Lower lobe of right lung (tissue), 2 donors: ENCODE measurements at regions not wholly inside any gene's neighbourhood (a gene's known extent, or its start where the extent isn't known, plus 50 kb on each side); places are given as distances from the start of the nearest gene placed in this dataset.

Experiments used
- ATAC-seq, 2 donors: fragments of 200-7000 bp; cut with Tn5 transposase; one replicate each; pipeline ENCODE4 v1.9.1; 2020 to 2022; ENCODE audit warnings: mild to moderate bottlenecking in 2 of 2, moderate library complexity in 2 of 2
- DNase-seq: peaks from one replicate; pipeline ENCODE4 v3.0.0-alpha.2; 2020
- H3K27ac ChIP-seq: fragments of 200-600 bp; one replicate; pipeline ENCODE4 v1.8.0; 2022
- H3K27me3 ChIP-seq: fragments of 200-600 bp; one replicate; pipeline ENCODE4 v1.8.0; 2022; ENCODE audit warnings: low read depth
- H3K36me3 ChIP-seq: fragments of 200-600 bp; one replicate; pipeline ENCODE4 v1.8.0; 2022; ENCODE audit warnings: mild to moderate bottlenecking
- H3K4me1 ChIP-seq: fragments of 200-600 bp; one replicate; pipeline ENCODE4 v1.8.0; 2022
- H3K4me3 ChIP-seq: fragments of 200-600 bp; one replicate; pipeline ENCODE4 v1.8.0; 2022; ENCODE audit warnings: mild to moderate bottlenecking
- H3K9me3 ChIP-seq: fragments of 200-600 bp; one replicate; pipeline ENCODE4 v1.8.0; 2022
- intact Hi-C: fragments of 100-400 bp; cut with DNase I; formaldehyde crosslinking; loops from one replicate; pipeline ENCODE4 v1.11.0; 2022
- TF ChIP-seq, protein P1 (sequence below): fragments of 200-600 bp; IDR thresholded peaks from one replicate; pipeline ENCODE4 v1.8.0; 2022; ENCODE audit warnings: antibody characterized with exemption, mild to moderate bottlenecking
- donor health status: DM: no; HTN: yes; CAD: no; lungs with severe emphysema.

DNA sequence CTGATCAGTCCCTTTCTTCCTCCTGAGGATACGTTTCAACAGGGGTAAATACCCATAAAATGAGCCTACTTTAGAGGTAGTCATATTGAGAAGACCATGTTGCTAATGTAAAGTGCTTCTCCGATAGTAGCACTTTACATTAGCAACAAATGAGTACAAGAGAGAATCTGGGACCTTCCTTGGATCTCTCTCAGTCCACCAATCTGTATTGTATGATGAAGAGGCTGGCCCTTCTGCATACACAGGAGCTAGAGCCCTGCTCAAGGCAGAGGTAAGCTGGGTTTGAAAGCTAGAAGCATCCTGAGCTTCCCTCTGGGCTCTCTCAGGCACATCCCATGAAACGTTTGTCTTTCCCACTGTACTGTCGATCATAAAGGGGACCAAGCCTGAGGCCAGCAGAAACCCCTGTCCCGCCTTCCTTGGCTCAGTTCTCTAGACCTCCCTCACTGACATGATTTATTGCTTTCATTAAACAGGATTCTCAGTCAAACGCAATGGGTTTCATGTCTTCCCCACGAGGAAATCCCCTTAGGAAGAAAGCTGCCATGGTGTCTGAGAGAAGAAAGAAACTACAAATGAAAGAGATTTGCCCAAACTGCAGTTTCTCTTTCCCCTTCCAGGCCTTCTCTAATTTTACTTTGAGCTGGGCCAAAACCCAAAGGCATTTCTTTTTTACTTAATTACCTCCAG is 62.8 kb upstream of the BCAR3 start:
- DNase-seq (no peak), ATAC-seq (no peak)
- intact Hi-C loops, result no loop called here
- H3K27ac ChIP-seq, result no peak overlapping the region
- TF ChIP-seq, protein P1, sequence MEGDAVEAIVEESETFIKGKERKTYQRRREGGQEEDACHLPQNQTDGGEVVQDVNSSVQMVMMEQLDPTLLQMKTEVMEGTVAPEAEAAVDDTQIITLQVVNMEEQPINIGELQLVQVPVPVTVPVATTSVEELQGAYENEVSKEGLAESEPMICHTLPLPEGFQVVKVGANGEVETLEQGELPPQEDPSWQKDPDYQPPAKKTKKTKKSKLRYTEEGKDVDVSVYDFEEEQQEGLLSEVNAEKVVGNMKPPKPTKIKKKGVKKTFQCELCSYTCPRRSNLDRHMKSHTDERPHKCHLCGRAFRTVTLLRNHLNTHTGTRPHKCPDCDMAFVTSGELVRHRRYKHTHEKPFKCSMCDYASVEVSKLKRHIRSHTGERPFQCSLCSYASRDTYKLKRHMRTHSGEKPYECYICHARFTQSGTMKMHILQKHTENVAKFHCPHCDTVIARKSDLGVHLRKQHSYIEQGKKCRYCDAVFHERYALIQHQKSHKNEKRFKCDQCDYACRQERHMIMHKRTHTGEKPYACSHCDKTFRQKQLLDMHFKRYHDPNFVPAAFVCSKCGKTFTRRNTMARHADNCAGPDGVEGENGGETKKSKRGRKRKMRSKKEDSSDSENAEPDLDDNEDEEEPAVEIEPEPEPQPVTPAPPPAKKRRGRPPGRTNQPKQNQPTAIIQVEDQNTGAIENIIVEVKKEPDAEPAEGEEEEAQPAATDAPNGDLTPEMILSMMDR, result no peak
- H3K4me3 ChIP-seq, result no peak overlapping the region
- H3K9me3 ChIP-seq, result no peaks in the 10 kb centered on the region
- no peaks in the 10 kb centered on the region for H3K27me3 ChIP-seq
- no peaks in the 10 kb centered on the region for H3K36me3 ChIP-seq
- H3K4me1 ChIP-seq, result peaks cover 12% of the 10 kb centered on the region

DNA sequence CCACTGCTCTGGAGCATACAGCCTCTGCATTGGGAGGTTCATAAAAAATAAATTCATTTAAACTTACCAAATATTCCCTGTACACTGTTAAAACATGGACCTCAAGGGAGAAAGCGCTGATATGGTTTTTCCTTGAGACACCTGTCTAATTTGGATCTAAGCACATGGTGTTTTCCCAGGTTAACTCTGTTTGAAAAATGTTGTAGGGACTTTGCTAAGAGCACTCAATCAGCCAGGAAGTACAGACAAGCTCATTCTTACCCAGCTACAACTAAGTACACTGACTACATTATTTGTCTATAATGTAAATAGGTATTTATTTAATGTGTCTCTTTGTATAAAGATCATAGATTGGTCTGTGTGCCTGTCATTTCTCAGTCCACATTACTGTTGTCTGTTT is 61.8 kb upstream of the BCAR3 start:
- ATAC-seq, result no peak
- Histone ChIP-seq H3K36me3 (no peaks in the 10 kb centered on the region), H3K27me3 (no peaks in the 10 kb centered on the region), H3K9me3 (no peaks in the 10 kb centered on the region), H3K4me3 (no peak overlapping the region), H3K27ac (no peak overlapping the region), H3K4me1 (peaks cover 12% of the 10 kb centered on the region)
- DNase-seq, result no peak
- intact Hi-C loops, result no loop called here
- TF ChIP-seq, protein P1, result no peak

DNA sequence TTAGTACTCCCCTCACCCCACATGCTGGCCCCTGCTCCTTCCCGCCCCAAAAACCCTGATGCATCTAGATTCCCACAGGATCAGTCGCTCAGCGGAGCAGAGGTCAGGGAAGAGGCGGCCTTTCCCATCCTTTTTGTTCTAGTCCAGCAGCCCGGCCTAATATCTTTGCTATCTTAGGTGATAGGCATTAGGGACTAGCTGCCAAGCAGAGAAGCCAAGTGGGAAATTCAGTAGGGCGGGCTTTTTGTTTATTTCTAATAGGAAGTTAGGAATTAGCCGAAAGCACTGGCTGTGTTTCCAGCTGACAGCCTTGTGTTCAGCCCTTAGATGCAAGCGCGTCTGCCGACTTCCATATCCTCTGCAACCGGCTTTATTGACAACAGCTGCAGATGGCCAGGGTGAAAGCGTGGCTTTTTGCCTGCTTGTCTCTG is 59.0 kb upstream of the BCAR3 start:
- H3K36me3 ChIP-seq, result no peaks in the 10 kb centered on the region
- H3K4me1 ChIP-seq, result peaks cover 12% of the 10 kb centered on the region
- intact Hi-C loops, result no loop called here
- TF ChIP-seq, protein P1, result no peak
- peak overlapping the region; percentile 15 for H3K27ac ChIP-seq
- ATAC-seq (peak in 1 of 2 donors; percentile 11), DNase-seq (no peak)
- no peaks in the 10 kb centered on the region for H3K9me3 ChIP-seq
- no peaks in the 10 kb centered on the region for H3K27me3 ChIP-seq
- H3K4me3 ChIP-seq, result no peak overlapping the region

DNA sequence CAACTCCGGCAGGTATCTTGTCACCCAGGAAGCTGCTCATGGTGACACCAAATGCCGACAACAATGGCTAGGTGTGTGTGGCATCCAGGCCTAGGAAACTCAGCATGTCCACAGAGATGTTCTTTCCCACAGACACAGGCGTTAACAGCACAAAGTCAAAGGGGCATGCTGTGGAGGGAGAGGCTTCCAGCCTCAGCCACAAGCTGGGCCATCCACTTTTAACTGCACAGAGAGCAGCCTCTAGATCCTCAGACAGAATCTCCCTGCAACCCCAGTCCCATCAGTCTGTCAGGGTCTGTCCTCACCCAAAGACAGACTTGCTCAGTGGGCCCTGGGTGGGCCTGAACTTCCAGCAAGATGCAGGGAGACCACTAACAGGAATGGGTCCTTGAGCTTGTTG is 58.5 kb upstream of the BCAR3 start:
- intact Hi-C loops, result no loop called here
- Histone ChIP-seq H3K4me3 (no peak overlapping the region), H3K36me3 (no peaks in the 10 kb centered on the region), H3K9me3 (no peaks in the 10 kb centered on the region), H3K4me1 (peaks cover 12% of the 10 kb centered on the region), H3K27me3 (no peaks in the 10 kb centered on the region), H3K27ac (peak overlapping the region; percentile 15)
- DNase-seq (no peak), ATAC-seq (peak in 1 of 2 donors; percentile 12)
- TF ChIP-seq, protein P1, result no peak

DNA sequence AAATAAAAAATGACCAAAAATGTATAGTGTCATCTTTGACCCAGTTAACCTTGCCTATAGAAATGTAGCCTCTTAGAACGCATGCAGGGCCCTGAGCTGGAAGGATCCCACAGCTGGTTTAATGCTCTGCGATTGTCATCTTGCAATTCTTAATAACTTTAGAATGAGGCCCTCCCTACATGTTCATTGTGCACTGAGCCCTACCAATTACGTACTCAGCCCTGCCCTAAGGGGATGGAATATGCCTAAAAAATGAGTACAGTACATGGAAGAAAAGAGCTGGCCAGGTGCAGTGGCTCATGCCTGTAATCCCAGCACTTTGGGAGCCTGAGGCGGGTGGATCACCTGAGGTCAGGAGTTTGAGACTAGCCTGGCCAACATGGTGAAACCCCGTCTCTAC is 57.8 kb upstream of the BCAR3 start:
- H3K36me3 ChIP-seq, result no peaks in the 10 kb centered on the region
- TF ChIP-seq, protein P1, result no peak
- intact Hi-C loops, result no loop called here
- H3K9me3 ChIP-seq, result no peaks in the 10 kb centered on the region
- no peak overlapping the region for H3K27ac ChIP-seq
- no peak for DNase-seq
- ATAC-seq, result no peak
- no peak overlapping the region for H3K4me3 ChIP-seq
- H3K4me1 ChIP-seq, result peaks cover 12% of the 10 kb centered on the region
- H3K27me3 ChIP-seq, result no peaks in the 10 kb centered on the region
